Keratinocyte (primary cell): ENCODE measurements at regions not wholly inside any gene's neighbourhood (a gene's known extent, or its start where the extent isn't known, plus 50 kb on each side); places are given as distances from the start of the nearest gene placed in this dataset.

Experiments used
- EZH2 ChIP-seq: IDR thresholded peaks from one replicate; pipeline ENCODE4 v1.6.1; 2012; ENCODE audit warnings: inconsistent platforms, mild to moderate bottlenecking, low read length, moderate library complexity
- TF ChIP-seq, protein P1 (sequence below), 3 experiments: IDR thresholded peaks in 1 of 3; conservative IDR thresholded peaks in 1 of 3; optimal IDR thresholded peaks in 1 of 3; 2 replicates in 2 of 3; 3 replicates in 1 of 3; pipeline versions ENCODE3 to v1.5.1; 2011; ENCODE audit warnings: low read length in 3 of 3, mild to moderate bottlenecking in 3 of 3, moderate library complexity in 2 of 3, control low read depth in 1 of 3, inconsistent platforms in 1 of 3; ENCODE audit not compliant: insufficient read depth in 2 of 3; ENCODE audit errors: extremely low read depth in 1 of 3

DNA sequence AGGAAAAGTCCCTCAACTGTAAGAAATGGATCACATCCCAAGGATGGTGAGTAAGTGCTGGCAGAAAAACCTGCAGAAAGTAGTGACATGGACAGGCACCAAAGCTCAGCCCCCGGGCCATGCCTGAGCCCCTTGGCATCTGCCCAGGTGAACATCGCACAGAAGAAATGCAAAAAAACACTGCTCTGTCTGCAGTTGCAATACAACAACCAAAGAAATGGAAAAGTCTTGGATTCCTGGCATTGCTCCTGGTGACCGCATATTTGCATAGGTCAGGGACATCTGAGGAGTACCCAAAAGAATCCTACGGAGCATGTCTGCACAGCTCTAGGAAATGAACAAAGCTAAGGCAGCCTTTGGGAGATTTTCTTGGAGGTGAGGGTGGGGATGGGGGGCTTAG lies 63.1 kb upstream of the PTPRT start:
- TF ChIP-seq, protein P1, sequence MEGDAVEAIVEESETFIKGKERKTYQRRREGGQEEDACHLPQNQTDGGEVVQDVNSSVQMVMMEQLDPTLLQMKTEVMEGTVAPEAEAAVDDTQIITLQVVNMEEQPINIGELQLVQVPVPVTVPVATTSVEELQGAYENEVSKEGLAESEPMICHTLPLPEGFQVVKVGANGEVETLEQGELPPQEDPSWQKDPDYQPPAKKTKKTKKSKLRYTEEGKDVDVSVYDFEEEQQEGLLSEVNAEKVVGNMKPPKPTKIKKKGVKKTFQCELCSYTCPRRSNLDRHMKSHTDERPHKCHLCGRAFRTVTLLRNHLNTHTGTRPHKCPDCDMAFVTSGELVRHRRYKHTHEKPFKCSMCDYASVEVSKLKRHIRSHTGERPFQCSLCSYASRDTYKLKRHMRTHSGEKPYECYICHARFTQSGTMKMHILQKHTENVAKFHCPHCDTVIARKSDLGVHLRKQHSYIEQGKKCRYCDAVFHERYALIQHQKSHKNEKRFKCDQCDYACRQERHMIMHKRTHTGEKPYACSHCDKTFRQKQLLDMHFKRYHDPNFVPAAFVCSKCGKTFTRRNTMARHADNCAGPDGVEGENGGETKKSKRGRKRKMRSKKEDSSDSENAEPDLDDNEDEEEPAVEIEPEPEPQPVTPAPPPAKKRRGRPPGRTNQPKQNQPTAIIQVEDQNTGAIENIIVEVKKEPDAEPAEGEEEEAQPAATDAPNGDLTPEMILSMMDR (optimal IDR thresholded peaks at IDR 0.05 in 1 of 3, IDR thresholded peaks at IDR 0.05 in 1 of 3, conservative IDR thresholded peaks at IDR 0.05 in 1 of 3; ENCODE audit: extremely low read depth in 1 of 3, insufficient read depth in 2 of 3, low read length in 3 of 3) = no peak
- no peak for TF ChIP-seq EZH2
